Renal cortex interstitium (tissue), 11 donors: ENCODE measurements at regions not wholly inside any gene's neighbourhood (a gene's known extent, or its start where the extent isn't known, plus 50 kb on each side); places are given as distances from the start of the nearest gene placed in this dataset.

Experiments
- DNase-seq, 11 donors: peaks; one replicate each; pipeline ENCODE4 v3.0.0-alpha.2; 2013; ENCODE audit warnings: low read depth in 9 of 11, low spot score in 4 of 11; ENCODE audit errors: extremely low read depth in 1 of 11

DNA sequence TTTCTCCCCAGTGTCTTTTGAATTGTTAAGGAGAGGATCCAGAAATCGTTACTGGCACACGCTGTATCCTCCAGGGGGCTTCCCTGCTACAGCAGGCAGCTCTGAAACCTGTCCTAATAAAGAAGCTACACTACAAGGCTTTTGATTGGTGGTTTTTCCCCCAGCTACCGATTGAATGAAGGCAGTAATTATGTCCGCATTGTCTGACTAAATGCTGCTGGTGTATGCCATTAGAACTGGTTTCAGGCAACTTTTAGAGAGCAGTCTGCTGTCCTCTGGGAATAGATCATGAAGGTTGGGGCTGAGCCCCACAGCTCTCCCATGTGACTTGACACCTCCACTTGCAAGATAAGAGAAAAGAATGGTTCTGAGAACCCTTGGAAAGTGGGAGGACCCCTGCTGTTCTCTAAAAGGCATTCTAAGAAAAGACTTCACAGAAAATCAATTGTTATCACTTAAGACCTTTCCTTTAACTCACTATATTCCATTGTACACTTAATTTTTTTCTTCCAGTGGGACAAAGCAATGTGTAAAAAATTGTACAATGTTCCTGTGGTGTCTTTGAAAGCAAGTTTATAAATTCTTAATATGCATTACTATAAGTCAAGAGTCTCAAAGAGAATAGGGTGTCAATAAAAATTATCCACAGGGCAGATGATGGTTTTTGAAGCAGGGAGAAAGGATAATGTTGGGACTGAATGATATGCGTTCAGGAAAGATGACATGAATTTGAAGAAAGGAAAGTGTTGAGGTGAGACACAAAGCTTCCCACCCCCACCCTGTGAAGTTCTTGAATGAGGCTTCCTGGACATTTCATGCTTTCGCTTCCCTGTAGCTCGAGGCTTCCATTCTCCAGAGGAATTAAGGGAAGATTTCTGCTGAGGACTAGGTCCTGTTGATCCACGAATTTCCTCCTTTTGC, 53.0 kb upstream of the DAZL start:
- DNase-seq, result no peak

DNA sequence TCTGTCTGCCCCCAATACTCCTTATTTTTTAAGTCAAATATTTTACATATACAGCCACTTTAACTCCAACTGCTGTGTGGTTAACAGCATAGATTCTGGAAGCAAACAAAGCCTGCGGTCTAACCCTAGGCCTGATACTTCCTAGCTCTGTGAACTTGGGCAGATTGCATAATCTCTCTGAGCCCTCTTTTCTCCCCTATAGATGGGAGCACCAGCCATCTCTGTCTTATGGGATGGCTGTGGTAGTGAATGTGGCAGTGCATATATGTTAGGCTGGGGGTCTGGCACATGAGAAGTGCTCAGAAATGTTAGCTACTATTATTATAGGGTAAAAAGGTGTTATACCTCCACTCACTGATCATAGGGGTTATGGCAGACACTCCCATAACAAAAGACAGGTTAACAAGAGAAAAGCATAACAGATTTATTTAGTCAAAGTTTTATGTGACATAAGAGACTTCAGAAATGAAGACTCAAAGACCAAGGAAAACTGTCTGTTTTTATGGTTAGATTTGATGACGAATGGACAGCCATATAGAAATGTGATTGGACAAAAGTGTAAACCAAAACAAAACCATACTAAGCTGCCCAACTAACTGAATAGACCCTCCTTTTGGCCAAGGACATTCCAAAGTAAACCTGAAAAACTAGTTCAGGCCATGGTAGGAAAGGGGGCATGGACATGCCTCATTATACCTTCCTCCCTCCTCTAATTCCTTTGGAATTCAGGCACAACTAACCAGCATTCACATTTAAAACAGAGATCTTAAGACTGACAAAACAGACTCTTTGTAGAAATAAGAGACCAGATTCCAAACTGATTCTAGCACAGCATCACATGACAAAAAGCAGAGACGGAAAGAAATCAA, 53.9 kb upstream of the DAZL start:
- DNase-seq, result peak in 1 of 11 donors; percentile 3

DNA sequence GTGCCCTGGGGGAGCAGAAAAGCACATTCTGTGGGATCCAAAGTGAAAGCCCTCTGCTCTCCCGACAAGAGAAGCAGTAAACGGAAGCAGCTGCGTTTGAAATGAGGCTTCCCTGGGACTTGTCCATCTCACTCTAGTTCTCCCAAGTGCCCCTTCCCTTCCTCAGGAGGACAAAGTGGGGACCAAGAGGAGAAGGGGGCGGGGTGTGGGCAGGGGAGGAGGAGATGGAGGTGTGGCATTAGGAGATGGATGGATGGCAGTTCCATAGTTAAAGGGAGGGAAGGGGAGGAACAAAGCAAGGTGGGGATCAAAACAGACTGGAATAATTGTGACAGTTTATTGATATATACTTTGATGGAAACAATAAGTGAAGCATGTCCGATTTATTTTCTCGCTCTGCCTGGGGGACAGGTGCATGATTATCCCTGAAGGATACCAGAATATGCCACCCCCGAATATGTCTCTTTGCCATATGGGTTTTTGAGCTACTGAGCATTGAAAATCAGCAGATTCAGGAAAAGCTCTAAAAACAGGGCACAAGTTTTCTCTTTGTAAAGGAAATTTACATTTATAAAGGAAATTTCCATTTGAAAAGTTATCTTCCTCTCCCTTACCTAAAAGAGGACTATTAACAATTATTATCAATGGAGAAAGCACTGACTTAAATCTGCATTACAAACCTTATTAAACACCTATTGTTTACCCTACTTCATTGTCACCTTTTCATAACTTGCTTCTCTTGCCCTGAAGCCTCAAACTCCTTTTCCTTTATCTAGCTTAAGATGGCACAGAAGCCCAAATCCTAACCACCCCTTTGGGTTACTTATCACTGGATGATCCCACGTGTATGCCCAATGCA, 58.9 kb upstream of the DAZL start:
- no peak for DNase-seq

DNA sequence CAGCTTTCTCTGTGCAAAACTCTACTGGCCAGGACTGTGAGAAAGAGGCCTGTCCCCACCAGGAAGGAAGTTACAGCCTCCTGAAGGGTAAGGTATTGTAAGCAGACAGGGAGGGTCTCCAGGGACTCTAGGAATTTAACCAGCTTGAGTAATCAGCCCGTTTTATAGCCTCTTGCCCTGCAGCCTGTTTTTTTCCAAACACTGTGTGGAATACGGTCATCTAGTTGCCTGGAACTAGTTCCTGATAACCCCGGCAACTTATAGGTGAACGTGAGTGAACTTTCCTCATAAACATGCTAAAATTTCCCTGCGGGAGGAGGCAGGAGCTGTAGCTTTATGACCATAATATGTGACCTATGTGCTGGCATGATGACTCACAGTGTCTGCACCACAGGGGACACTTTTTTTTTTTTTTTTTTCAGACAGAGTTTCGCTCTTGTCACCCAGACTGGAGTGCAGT, 60.1 kb upstream of the DAZL start:
- DNase-seq, result peak in 3 of 11 donors; percentile 5 to 27 (median 9)

DNA sequence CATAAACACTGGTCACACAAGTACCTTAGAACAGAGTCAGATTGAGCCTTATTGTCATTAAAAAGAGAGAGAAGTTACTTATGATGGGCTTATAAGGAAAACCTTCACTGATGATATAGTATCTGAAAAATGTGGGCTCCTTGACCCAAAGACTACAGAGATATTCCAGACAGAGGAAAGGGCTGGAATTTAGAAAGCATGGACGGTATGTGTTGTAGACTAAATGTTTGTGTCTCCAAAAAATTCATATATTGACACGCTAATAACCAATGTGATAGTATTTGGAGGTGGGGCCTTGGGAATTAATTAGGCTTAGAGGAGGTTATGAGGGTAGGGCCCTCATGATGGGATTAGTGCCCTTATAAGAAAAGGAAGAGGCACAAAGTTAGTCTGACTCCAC, 61.0 kb upstream of the DAZL start:
- no peak for DNase-seq

DNA sequence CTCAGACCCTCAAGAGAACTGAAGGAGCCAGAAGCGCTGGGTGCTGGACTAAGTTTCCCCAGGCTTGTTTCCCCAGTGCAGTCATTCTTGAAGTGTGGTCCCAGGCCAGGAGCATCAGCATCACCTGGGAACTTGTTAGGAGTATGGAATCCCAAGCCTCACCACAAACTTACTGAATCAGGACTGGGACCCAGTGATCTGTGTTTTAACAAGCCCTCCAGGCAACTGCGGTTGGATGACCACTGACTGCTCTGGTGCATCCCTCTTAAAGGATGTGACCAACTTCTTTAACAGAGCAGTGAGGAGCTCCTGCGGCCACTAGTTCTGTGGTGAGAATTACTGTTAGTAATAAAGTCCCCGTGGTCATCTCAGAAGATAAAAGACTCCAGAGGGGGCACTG, 62.4 kb upstream of the DAZL start:
- no peak for DNase-seq

DNA sequence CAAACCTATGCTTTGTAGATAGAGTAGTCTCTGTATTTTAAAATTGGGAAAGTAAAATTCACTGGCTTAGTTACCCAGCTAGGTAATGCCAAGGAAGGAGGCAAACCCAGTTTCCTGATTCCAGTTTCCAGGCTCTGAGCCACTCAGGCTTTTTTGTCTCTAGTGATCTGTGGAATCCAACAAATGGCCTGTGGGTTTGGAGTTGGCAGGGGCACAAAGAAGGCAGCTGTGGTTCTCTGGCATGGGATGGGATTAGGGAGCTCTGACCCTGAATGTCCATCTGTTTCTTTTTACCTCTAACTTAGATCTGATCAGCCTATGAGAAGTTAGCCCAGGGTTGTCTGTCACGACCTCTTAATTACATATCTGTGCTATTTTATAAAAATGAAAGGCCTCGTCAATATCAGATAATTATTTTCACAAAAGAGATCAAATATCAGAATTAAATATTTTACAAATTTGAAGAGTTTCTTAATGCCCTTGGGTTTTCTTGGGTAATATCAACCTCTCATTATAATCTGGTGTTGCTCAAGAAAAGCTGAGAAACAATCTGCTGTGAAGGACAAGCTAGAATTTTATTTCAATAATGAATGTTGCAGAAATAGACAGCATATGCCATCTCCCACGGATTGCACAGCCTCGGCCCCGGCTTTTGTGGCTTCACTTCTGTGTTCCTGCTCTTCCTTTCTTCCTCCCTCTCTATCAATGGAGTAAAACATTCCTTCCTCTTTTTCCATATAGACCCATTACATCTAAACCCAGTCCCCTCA, 63.7 kb upstream of the DAZL start:
- DNase-seq, result no peak

DNA sequence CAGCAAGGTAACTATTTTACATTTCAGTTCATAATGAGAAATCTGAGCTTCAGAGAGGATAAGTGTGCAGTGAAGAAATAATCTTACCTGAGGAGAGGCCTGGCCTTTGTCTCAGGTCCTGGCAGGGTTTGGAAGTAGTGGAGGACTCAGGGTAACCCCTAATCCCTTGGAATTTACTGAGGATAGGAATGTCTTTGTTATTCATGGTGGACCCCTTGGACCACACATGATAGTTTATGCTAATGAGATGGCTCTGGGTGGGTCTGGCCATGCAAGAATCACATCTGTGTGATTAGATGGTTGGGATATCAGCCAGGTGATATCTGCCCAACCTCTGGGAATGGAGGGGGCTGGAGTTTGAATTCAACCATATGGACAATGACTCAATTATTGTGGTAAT, 65.0 kb upstream of the DAZL start:
- DNase-seq, result no peak

DNA sequence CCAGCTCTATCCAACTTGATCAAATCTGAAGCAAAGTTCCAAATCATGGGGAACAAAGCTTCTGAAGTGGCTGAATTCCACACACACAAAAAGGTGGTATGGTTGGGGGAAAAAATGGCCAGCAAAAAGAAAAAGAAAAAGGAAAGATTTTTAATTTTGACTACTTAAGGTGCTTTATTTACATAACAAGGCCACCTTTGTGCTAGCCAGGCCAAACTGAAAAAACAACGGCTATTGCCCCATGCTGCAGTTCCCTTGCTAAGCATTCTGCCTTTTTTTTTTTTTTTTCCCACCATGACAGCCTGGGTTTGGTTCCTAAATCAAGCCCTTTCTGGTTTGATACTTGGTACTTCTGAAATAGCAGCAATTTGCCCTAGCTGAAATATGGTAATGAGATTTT, 66.5 kb upstream of the DAZL start:
- no peak for DNase-seq

DNA sequence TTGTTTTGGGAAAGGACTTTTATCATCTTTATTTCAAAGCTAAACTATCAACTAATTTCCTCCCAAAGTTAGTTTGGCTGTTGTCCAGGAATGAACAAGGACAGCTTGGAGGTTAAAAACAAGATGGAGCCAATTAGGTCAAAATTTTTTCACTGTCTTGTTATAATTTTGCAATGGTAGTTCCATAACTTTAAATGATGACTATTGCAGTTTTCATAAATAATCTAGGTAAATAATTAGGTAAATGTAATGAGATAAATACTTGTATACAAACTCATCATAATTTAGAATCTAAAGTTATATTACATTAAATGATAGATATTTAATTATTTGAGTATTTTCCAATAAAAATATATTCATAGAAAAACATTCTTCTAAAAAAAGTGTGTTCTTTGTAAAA, 68.3 kb upstream of the DAZL start:
- no peak for DNase-seq

DNA sequence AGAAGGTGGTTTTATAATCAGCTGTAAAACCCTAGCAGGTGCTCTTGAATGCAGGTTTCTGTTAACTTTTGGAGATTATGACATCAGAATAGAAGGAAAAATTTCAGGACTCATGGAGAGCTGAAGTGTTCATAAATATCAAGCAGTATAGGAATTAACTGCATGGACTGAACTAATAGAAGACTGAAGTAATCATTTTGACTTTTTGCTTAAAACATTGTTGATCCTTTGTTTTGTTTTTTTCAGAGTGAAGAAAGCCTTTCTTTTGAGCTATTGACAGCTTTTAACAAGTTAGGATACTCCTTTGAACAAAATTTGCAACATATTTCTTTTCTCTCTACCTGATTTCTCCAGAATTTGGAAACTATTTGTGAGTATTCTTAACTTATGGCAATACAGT, 70.6 kb upstream of the DAZL start:
- no peak for DNase-seq

DNA sequence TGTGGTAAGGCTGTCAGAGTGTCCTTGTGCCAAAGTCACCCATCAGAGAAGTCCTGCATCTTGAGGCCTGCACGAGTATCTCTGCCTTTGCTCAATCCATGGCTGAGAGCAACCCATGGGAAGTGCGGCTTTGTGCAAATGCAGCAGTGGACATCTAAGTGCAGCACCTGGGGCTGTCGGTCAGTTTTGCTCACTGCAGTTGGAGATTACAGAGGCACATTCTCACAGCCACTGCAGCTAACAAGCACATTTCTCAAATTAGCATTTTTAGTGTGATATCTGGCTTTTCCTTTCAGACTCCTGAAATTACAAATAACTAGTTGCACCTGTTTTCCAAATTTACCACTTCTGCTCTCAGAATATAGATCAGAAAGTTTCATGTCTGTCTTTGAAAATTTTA, 81.5 kb upstream of the DAZL start:
- DNase-seq, result no peak

DNA sequence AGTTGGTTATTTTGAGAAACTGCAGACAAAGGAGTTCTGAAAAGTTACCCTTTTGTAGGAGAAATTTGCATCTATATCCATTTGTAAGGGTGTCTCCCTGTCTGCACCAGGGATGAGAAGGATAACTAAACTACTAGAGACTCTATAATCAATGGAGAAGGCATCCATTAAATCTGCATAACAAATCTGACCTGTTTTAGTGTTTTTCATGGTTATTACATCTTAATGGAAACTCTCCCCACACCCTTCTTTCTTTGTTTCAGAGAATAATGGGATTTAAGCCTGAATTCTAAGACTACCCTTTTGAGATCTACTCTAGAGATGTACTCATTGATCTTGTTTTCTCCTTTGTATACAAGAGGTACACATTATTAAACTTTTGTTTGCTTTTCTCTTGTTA, 82.0 kb upstream of the DAZL start:
- DNase-seq, result no peak

DNA sequence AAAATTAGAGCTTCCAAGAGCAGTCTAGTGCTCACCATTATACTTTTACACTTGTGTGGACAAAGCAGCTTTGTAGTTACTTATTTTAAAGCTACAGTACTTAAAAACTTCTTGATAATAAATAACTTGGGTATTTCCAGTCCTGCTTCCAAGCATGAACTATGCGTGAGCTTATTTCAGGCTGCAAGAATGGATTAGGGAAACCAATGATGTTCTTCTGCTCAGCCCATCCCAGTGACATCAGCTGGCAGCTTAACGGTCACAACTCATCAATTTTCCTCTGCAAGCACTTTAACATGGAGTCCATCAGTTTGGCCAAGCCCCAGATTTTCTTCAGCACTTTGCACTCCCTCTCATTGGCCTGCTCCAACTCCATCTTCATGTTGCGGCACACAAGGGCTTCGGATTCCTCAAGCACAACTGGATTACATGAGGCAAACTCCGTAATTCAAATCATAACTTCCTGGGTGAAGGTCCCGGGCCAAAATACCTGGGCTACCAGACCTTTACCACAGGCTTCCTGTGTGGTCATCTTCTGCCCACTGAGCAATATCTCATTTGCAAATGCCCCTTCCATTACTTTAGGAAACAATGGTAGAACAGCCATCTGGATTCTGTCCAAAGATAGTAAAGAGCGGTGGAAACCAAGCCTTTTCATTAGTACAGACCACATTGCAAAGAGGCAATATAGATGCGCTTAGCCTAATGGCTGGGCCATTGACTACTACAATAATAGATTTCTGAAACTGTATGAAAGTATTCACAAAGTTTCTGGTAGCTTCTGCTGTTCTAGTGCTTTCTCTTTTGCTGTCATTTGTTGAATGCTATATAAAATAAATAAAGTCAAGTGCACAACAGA, 87.5 kb upstream of the DAZL start:
- no peak for DNase-seq

DNA sequence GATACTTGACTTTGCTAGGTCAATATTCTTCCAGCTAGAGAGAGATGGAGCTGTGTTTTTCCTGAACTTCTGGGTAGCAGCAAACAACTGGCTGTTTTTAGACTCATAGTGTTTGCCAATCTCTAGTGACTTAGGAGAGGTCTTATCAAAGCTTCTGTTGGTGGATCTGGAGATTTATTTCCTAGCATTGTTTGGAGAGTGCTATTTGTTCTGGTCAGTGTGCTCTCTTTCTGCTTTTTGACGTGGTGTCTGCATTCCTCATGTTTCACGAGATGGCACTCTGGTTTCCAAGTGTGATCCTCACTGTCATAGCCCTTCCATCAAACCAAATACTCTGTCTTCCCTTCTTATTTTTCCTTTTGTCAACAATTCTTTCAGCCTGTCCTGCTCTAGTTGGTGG, 88.6 kb upstream of the DAZL start:
- DNase-seq, result no peak

DNA sequence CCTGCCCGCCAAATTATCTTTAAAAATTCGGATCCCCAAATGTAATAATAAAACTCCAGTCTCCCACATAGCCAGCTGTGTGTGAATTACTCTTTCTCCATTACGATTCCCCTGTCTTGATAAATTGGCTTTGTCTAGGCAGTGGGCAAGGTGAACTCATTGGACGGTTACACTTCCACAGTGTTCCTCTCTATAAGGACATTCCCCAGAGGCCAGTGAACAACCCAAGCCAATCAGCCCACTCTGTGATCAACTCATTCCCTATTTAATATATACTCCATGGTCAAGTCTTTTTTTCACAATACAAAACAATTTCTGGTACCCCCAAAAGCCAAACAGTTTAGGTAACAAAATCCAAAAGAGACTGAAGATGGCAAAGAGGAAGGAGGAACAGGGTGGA, 90.5 kb upstream of the DAZL start:
- no peak for DNase-seq

DNA sequence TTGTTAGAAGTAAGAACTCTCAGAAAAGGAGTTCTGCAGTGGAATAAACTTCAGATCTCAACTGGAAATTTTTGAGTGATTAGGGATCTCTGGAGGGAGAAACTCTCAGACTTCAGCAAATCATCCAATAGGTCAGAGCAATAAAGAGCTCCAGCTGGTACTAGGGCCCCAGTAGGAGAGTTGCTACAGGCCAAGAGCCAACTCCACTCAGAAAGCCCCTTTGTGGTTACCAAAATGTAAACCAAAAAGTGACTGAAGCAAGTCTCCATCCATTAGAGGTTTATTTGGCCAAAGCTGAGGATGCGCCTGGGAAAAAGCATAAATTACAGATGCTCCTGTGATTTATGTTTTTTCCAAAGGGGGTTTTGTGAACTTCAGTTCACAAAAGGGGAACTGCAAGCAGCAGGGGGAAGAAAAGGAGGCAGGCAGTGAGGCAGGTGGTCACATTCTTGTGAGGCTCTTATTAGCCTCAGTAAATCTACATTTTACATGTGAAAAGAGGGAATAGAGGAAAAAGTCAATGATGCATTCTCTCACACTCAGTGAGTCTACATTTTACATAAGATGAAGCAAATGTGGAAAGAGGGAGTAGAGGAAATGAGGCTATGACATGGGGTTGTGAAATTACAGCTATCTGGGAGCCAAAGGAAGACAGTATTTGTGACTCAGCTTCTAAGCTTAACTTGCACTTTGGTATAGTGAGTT, 92.4 kb upstream of the DAZL start:
- no peak for DNase-seq
